Smooth muscle cell (in vitro differentiated cells): ENCODE measurements at regions not wholly inside any gene's neighbourhood (a gene's known extent, or its start where the extent isn't known, plus 50 kb on each side); places are given as distances from the start of the nearest gene placed in this dataset.
"Not testable (repeated sequence)": the region's sequence is repeated elsewhere in the genome, so short reads cannot be mapped to it uniquely, and the experiment has no call there.

ENCODE experiments used
- DNase-seq: peaks from one replicate; lab custom pipeline; 2025; ENCODE audit not compliant: unreplicated experiment; lab: John Stamatoyannopoulos, UW
- H2AFZ ChIP-seq: fragments of 200-600 bp; sonication (generic); 2 replicates; pipeline ENCODE4 v1.6.0; 2016; ENCODE audit warnings: antibody characterized with exemption, low read depth, mild to moderate bottlenecking
- H3F3A ChIP-seq: fragments of 200-600 bp; sonication (generic); 2 replicates; pipeline ENCODE4 v1.6.0; 2017; ENCODE audit warnings: antibody characterized with exemption, low read depth
- H3K27ac ChIP-seq: fragments of 200-600 bp; sonication (generic); 2 replicates; pipeline ENCODE4 v1.5.1; 2016; ENCODE audit warnings: low read depth, mild to moderate bottlenecking
- H3K27me3 ChIP-seq: fragments of 200-600 bp; sonication (generic); 2 replicates; pipeline ENCODE4 v1.6.1; 2016; ENCODE audit warnings: low read depth, mild to moderate bottlenecking
- H3K36me3 ChIP-seq: fragments of 200-600 bp; sonication (generic); 2 replicates; pipeline ENCODE4 v1.5.1; 2016; ENCODE audit warnings: low read depth
- H3K4me1 ChIP-seq: fragments of 200-600 bp; sonication (generic); 2 replicates; pipeline ENCODE4 v1.5.1; 2016; ENCODE audit warnings: low read depth
- H3K4me2 ChIP-seq: fragments of 200-600 bp; sonication (generic); 2 replicates; pipeline ENCODE4 v1.6.0; 2016; ENCODE audit warnings: mild to moderate bottlenecking
- H3K4me3 ChIP-seq: fragments of 200-600 bp; sonication (generic); 2 replicates; pipeline ENCODE4 v1.5.1; 2016; ENCODE audit warnings: mild to moderate bottlenecking
- H3K79me2 ChIP-seq: fragments of 200-600 bp; sonication (generic); 2 replicates; pipeline ENCODE4 v1.6.0; 2016; ENCODE audit warnings: low read depth, mild to moderate bottlenecking
- H3K9ac ChIP-seq: fragments of 200-600 bp; sonication (generic); 2 replicates; pipeline ENCODE4 v1.6.0; 2016; ENCODE audit warnings: low read depth
- H3K9me3 ChIP-seq: fragments of 200-600 bp; sonication (generic); replicated peaks from 2 replicates; pipeline ENCODE4 v1.5.1; 2016; ENCODE audit warnings: low read depth
- H4K20me1 ChIP-seq: fragments of 200-600 bp; sonication (generic); 2 replicates; pipeline ENCODE4 v1.6.0; 2016; ENCODE audit warnings: low read depth
- WGBS: methylation state at CpG from one replicate; pipeline ENCODE4 v1.1.7; 2016; ENCODE audit warnings: low lambda C conversion rate; 5-methylcytosine and 5-hydroxymethylcytosine counted together

DNA sequence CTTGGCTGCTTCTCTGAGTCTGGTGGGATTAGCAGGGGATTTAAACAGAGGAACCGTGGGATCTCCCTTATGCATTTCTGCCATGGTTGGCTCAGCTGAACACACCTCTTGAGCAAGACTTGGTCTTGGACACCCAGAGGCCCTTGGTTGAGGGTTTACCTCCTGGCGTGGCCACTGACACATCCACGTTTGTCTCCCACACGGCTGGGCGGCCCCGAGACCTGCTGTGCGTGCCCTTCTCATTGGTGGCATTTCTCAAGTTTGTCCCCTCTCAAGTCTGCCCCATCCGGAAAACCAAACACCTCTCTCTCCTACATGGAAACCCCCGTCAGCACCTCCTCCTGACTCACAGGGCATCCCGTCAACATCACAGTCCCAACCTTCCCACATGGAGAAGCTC, 66.0 kb upstream of the MUC20 start:
- H3K79me2 ChIP-seq, H3K27me3 ChIP-seq, H3K4me2 ChIP-seq, H3K4me1 ChIP-seq, H3F3A ChIP-seq, H3K27ac ChIP-seq, H3K36me3 ChIP-seq, H2AFZ ChIP-seq, H4K20me1 ChIP-seq, DNase-seq, H3K4me3 ChIP-seq, H3K9me3 ChIP-seq, H3K9ac ChIP-seq: not testable (repeated sequence)
- 98% methylated on average over 3 of the region's 10 CpGs for WGBS

DNA sequence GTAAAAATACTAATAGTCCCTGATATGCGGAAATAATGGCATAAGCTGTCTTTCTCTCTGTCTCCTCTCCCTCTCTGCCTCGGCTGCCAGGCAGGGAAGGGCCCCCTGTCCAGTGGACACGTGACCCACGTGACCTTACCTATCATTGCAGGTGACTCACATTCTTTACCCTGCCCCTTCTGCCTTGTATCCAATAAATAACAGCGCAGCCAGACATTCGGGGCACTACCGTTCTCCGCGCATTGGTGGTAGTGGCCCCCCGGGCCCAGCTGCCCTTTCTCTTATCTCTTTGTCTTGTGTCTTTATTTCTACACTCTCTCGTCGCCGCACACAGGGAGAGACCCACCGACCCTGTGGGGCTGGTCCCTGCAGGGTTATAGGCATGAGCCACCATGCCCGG, 66.6 kb upstream of the MUC20 start:
- H2AFZ ChIP-seq, H4K20me1 ChIP-seq, H3K4me1 ChIP-seq, DNase-seq, H3K27ac ChIP-seq, H3K9me3 ChIP-seq, H3K36me3 ChIP-seq, H3F3A ChIP-seq, H3K79me2 ChIP-seq, H3K9ac ChIP-seq, H3K4me3 ChIP-seq, H3K27me3 ChIP-seq, H3K4me2 ChIP-seq: not testable (repeated sequence)
- WGBS, result 86% methylated on average over 14 of the region's 15 CpGs

DNA sequence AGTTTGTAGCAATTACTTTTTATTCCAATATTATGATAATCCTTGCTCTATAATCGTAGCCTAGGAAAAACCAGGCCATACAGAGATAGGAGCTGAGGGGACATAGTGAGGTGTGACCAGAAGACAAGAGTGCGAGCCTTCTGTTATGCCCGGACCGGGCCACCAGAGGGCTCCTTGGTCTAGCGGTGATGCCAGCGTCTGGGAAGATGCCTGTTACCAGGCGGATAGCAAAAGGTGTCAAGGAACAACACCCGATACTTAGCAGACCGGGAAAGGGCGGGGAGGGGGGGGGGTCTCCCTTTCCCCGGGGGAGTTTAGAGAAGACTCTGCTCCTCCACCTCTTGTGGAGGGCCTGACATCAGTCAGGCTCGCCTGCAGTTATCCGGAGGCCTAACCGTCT, 67.1 kb upstream of the MUC20 start:
- not testable (repeated sequence) for DNase-seq, H3K79me2 ChIP-seq, H3K27ac ChIP-seq, H2AFZ ChIP-seq, H3K36me3 ChIP-seq, H3F3A ChIP-seq, H3K9ac ChIP-seq, H3K4me1 ChIP-seq, H3K4me3 ChIP-seq, H3K4me2 ChIP-seq, H3K27me3 ChIP-seq, H3K9me3 ChIP-seq, H4K20me1 ChIP-seq
- WGBS, result 14% methylated on average over 11 of the region's 14 CpGs

DNA sequence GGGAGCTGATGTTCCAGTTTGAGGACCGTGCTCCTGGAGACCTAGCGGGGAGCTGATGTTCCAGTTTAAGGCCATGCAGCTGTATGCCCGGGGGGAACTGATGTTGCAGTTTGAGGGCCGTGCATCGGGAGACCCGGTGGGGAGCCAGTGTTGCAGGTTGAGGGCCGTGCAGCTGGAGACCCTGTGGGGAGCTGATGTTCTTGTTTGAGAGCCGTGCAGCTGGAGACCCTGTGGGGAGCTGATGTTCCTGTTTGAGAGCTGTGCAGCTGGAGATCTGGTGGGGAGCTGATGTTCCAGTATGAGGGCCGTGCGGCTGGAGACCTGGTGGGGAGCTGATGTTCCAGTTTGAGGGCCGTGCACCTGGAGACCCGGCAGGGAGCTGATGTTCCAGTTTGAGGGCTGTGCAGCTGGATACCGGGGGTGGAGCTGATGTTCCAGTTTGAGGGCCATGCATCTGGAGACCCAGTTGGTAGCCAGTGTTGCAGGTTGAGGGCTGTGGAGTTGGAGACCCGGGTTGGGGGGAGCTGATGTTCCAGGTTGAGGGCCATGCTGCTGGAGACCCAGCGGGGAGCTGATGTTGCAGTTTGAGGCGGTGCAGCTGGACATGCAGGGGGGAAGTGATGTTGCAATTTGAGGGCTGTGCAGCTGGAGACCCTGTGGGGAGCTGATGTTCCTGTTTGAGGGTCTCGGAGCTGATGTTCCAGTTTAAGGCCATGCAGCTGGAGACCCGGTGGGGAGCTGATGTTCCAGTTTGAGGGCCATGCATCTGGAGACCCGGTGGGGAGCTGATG, 64.4 kb upstream of the APOD start:
- 95% methylated on average over 19 of the region's 19 CpGs for WGBS

DNA sequence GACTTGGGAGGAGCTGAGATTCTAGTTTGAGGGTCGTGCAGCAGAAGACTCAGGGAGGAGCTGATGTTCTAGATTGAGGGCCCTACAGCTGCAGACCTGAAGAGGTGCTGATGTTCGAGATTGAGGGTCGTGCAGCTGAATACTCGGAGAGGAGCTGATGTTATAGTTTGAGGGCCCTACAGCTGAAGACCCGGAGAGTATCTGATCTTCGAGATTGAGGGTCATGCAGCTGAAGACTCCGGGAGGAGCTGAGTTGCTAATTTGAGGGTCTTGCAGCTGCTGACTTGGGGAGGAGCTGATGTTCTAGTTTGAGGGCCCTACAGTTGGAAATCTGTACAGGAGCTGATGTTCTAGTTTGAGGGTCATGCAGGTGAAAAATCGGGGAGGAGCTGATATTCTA, 62.1 kb upstream of the APOD start:
- H3K4me3 ChIP-seq, H3F3A ChIP-seq, H3K9ac ChIP-seq, H4K20me1 ChIP-seq, H2AFZ ChIP-seq, H3K9me3 ChIP-seq, H3K4me1 ChIP-seq, H3K27ac ChIP-seq, H3K4me2 ChIP-seq, H3K27me3 ChIP-seq, H3K79me2 ChIP-seq, H3K36me3 ChIP-seq, DNase-seq: not testable (repeated sequence)
- 85% methylated on average over 8 of the region's 8 CpGs for WGBS

More for the DNA sequence above, 64.4 kb upstream of the APOD start:
- H3K27ac ChIP-seq, H3K4me3 ChIP-seq, H3K9me3 ChIP-seq, H3F3A ChIP-seq, DNase-seq, H2AFZ ChIP-seq, H3K9ac ChIP-seq, H3K79me2 ChIP-seq, H3K27me3 ChIP-seq, H3K36me3 ChIP-seq, H4K20me1 ChIP-seq, H3K4me1 ChIP-seq, H3K4me2 ChIP-seq: not testable (repeated sequence)

DNA sequence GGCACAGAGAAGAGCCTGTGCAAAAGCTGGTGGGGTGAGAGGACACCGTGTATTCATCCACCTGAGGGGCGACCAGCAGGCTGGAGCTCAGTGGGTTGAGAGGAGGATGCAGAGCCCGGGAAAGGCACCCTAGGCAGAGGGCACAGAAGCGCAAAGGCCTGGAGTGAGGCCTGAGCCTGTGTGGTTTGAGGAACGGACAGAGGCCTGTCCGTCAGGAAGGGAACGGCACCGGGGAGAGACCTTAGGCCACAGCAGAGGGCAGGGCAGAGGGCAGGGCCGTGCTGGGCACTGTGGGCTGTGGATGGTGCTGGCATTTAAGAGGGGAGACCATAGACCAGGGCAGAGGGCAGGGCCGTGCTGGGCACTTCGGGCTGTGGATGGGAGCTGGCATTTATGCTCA, 59.5 kb upstream of the APOD start:
- not testable (repeated sequence) for H3K9me3 ChIP-seq, H3K4me2 ChIP-seq, DNase-seq, H3K4me1 ChIP-seq, H3K36me3 ChIP-seq, H2AFZ ChIP-seq, H3K27ac ChIP-seq, H4K20me1 ChIP-seq, H3F3A ChIP-seq, H3K27me3 ChIP-seq, H3K79me2 ChIP-seq, H3K4me3 ChIP-seq, H3K9ac ChIP-seq
- 86% methylated on average over 11 of the region's 11 CpGs for WGBS

DNA sequence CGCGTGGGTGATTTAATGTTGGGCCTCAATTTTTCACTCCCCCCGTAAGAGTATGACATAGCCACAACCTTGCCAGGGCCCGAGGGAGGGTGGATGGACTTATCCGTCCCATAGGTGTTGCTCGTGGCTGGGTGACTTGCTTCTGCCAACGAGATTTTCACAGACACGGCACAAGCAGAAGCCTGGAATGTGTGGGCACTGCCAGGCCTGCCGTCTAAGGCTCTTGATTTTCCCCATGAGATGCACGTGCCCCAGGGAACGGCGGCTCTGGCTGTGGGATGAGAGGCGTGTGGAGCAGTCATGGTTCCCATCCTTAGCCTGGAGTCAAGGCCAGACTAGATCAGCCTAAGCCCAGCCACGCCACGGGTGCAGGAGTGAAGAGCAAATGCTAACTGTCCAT, 58.6 kb upstream of the APOD start:
- not testable (repeated sequence) for H3K27ac ChIP-seq, DNase-seq

DNA sequence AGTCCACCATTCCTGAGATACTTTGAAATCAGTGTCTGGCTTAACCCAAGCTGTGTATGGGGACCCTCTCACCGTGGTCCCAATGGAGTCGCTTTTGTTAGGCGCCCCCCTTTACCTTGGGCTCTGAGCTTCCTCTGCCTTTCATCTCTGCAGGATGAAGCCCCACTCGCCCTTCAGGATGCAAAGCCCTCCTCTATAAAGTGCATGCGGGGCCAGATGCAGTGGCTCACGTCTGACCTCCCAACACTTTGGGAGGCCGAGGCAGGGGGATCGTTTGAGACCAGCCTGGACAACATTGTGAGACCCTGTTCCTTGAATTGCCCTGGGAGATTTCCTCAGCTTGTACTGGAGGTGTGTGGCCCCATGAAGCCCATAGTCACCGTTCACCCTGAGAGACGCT, 54.7 kb upstream of the APOD start:
- H3K36me3 ChIP-seq, H2AFZ ChIP-seq, DNase-seq, H3K4me3 ChIP-seq, H3K9ac ChIP-seq, H3K4me1 ChIP-seq, H3K4me2 ChIP-seq, H3K27me3 ChIP-seq, H3K9me3 ChIP-seq, H4K20me1 ChIP-seq, H3K27ac ChIP-seq, H3F3A ChIP-seq, H3K79me2 ChIP-seq: not testable (repeated sequence)
- 95% methylated on average over 10 of the region's 10 CpGs for WGBS

More for the DNA sequence above, 58.6 kb upstream of the APOD start:
- not testable (repeated sequence) for H3K27me3 ChIP-seq, H3K36me3 ChIP-seq, H3K4me1 ChIP-seq, H2AFZ ChIP-seq, H3K9ac ChIP-seq, H3K4me3 ChIP-seq, H3K9me3 ChIP-seq, H4K20me1 ChIP-seq, H3K79me2 ChIP-seq, H3F3A ChIP-seq, H3K4me2 ChIP-seq
- 84% methylated on average over 15 of the region's 15 CpGs for WGBS
